GM12891 (cell line): ENCODE measurements at regions not wholly inside any gene's neighbourhood (a gene's known extent, or its start where the extent isn't known, plus 50 kb on each side); places are given as distances from the start of the nearest gene placed in this dataset.

Source experiments
- PAX5 ChIP-seq: IDR thresholded peaks from 2 replicates; pipeline ENCODE4 v1.6.1; 2011; ENCODE audit warnings: low read length, moderate library complexity, mild to moderate bottlenecking; ENCODE audit not compliant: insufficient read depth, severe bottlenecking
- POLR2A ChIP-seq: IDR thresholded peaks from 2 replicates; pipeline ENCODE4 v1.6.1; 2011; ENCODE audit warnings: low read depth, low read length, control low read depth
- POLR2AphosphoS5 ChIP-seq: IDR thresholded peaks from 2 replicates; pipeline ENCODE4 v1.6.1; 2011; ENCODE audit warnings: low read depth, low read length, control low read depth
- POU2F2 ChIP-seq: IDR thresholded peaks from 2 replicates; pipeline ENCODE4 v1.6.1; 2011; ENCODE audit warnings: low read depth, mild to moderate bottlenecking, control low read depth, low read length, moderate library complexity
- SPI1 ChIP-seq: IDR thresholded peaks from 2 replicates; pipeline ENCODE4 v1.6.1; 2011; ENCODE audit warnings: low read depth, low read length, control low read depth
- TAF1 ChIP-seq: IDR thresholded peaks from 2 replicates; pipeline ENCODE4 v1.6.1; 2011; ENCODE audit warnings: low read depth, low read length, control low read depth

DNA sequence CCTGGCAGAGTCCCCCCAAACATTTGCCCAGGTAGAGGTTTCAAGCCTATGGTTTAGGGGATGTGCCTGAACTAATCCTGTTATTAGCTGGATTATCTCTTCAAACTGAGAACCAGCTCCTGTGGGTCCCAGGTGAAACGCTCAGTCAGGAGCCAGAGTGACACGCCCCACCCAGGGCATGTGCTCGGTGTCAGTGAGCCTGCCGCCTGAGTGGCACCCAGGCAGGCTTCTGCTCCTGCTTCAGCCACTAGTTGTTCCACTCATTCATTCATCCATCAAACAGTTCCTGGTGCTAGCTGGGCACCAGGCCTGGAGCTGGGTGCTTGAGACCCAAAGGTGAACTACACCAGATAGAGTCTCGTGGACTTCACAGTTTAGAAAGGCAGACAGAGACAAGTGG, 129.4 kb upstream of the PITX1 start:
- TF ChIP-seq POLR2A (no peak), SPI1 (no peak), POLR2AphosphoS5 (no peak), TAF1 (no peak), PAX5 (no peak), POU2F2 (no peak)
